Fibroblast of gingiva (primary cell): ENCODE measurements at regions not wholly inside any gene's neighbourhood (a gene's known extent, or its start where the extent isn't known, plus 50 kb on each side); places are given as distances from the start of the nearest gene placed in this dataset.

ENCODE experiments used
- DNase-seq: peaks from one replicate; pipeline ENCODE4 v3.0.0-alpha.2; 2011; ENCODE audit warnings: low read depth

GRCh38 chr2:42918671-42919318, 126.4 kb upstream of the HAAO start:
- DNase-seq = no peak

DNA sequence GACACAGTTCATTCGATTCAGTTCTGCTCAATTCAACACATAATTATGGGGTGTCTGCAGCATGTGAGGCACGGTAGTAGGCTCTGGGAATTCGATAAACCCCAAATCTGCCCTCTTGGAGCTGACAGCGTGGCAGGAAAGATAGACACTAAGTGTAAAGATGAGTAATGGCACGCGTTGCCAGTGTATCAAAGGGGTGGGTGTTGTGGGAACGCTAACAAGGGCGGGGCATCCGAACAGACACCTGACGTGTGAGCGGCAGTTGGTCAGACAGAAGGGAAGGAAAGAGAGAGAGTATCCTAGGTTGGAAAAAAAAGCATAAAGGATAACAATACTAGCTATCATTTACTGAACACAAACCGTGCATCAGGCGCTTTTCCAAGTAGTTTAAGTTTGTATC, 125.7 kb upstream of the HAAO start:
- no peak for DNase-seq

GRCh38 chr2:42917425-42917927, 125.1 kb upstream of the HAAO start:
- peak; percentile 63 for DNase-seq

GRCh38 chr2:42916324-42916723, 123.9 kb upstream of the HAAO start:
- no peak for DNase-seq

DNA sequence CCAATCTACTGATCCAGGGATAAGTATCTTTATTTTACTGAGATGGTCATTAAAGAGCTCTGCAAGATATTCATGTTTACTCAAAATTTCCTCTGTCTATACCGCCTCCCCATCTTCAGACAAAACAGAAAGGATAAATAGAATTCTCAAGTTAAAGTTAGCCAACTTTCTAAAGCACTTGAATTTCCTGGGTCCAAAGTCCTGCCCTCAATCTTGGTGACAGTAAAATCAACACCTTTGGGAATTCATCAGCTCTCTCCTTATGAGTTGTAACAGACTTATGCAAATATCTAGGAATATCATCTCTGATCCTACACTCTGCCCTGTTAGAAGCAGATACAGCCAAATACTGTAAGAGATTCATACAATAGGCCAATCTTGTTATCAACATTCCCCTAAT, 122.5 kb upstream of the HAAO start:
- DNase-seq = no peak

- DNase-seq = no peak
These were observed 121.9 kb upstream of the HAAO start for GRCh38 chr2:42914314-42914713.

- DNase-seq = no peak
These were observed 121.0 kb upstream of the HAAO start for GRCh38 chr2:42913280-42913878.

GRCh38 chr2:42910645-42911405, 118.4 kb upstream of the HAAO start:
- no peak for DNase-seq

DNA sequence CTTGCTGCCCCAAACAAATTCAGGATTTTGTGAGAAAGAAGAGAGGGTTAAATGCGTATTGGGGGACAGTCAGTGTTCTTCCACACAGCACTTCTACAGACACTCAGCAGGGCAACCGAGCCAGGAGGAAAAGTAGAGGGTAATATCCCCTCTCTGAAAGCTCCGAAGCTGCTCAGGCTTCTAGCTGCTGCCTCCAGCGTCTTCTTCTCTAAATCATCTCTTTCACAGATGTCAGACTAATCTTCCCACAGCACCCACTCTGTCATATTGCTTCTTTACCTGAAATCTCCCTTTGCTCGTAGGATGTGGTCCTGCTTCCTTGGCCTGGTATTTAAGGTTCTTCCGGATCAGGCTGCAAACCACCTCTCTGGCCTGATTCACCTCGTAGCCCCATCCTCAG, 117.6 kb upstream of the HAAO start:
- no peak for DNase-seq

DNA sequence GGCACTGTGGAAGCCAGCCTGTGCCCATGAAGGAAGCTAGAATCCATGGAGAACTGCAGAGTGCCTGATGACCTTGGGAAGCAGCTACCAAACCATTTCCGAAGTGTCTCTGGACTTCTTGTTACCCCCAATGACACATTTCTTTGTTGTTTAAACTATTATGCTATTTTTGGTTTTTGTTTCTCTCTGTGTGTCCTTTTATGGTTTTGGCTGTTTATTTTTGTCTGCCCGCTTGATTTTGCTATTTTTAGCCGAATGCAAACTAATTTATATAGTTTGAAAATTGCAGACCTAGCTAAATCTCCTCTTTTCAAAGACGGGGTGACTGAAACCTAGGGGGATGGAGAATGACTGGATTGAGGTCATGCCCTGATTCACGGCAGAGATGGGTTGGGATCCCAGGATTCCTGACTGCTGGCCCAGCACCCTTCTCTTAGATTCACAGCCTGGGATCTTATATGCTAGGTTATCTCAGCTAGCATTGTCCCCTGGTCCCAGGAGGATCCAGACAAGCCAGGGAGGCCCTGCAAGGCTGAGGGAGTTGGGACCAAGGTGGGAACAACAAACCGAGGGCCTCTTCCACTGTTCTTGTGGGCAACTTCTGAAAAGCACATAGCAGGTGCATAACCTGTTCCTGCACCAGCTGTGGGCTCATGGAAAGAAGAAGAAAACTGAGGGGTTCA, 116.3 kb upstream of the HAAO start:
- DNase-seq = no peak

- no peak for DNase-seq
These were observed 115.5 kb upstream of the HAAO start for GRCh38 chr2:42907835-42908234.

GRCh38 chr2:42906557-42907411, 114.4 kb upstream of the HAAO start:
- DNase-seq = peak; percentile 90

- DNase-seq = no peak
These were observed 113.8 kb upstream of the HAAO start for GRCh38 chr2:42906111-42906556.

DNA sequence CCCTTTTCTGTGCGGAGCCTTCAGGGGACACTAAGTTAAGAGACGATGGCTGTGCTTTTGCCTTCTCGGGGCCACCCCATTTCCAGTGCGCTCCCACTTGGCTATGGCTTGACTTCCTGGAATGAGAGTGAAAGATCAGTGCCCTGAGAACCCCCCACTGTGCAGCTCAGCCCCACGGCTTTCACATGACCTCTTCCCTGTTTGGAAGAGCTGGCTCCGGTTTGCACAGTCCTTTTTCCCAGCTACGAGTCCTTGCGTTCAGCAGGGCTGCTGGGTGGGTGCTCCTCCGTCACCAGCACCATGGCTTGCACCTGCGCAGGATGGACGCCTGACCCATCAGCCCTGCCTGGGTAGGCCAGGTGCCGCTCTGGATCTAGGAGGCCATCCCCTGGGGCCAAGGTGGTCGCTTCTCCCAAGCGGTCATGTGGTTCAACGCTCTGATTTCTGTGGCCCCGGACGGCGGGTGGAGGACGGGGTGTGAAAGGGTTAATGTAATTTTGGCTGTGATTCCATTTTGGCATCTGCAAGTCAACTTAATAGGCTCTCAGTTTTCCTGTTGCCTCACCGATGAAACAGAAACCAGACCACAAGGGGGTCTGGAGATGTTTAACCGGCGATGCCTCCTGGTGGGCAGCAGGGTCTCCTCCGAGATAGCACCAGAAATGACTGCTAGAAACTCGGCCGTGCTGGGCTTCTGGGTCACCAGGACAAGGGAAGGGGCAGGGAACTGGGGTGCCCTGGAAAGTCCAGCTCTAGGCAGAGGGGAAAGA, 113.1 kb upstream of the HAAO start:
- peak; percentile 58 for DNase-seq

GRCh38 chr2:42904576-42904876, 112.1 kb upstream of the HAAO start:
- no peak for DNase-seq

DNA sequence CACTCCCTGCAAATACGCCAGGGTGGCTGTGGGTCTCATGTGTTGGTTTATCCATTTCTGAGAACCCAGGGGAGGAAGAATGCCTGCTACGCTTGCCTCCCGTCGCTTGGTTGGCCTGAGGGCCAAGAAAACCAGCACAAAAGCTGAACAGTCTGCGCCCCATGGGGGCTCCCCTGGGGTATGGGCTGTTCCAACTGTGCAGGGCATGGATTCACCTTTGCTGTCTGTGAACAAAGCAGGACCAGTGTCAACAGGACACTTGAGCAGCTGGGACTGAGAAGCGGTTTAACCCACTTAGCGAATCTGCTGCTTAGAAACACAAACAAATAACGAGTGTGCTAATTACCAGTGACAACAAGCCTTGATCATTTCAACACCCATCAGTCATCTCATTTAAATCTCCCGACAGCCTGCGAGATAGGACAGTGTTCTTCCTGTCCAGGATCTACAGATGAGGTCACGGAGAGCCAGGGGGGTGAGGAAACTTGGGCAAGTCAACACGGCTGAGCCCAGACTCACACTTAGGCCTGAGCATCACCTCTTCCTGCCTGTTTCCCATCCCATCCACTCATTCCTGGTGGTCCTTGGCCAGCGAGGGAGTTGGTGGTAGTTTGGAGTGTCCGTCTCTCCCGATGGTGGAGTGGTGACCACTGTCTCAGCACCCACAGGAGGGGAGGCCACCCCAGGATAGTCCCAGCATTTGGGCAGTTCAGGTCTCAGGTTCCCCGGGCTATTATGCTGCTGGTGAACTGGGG, 111.6 kb upstream of the HAAO start:
- no peak for DNase-seq

- no peak for DNase-seq
These were observed 110.7 kb upstream of the HAAO start for GRCh38 chr2:42902939-42903709.

GRCh38 chr2:42901076-42901640, 108.8 kb upstream of the HAAO start:
- DNase-seq = peak; percentile 27

- no peak for DNase-seq
These were observed 108.0 kb upstream of the HAAO start for GRCh38 chr2:42900289-42900891.
